ENCODE measurements at regions not wholly inside any gene's neighbourhood (a gene's known extent, or its start where the extent isn't known, plus 50 kb on each side); places are given as distances from the start of the nearest gene placed in this dataset.

DNA sequence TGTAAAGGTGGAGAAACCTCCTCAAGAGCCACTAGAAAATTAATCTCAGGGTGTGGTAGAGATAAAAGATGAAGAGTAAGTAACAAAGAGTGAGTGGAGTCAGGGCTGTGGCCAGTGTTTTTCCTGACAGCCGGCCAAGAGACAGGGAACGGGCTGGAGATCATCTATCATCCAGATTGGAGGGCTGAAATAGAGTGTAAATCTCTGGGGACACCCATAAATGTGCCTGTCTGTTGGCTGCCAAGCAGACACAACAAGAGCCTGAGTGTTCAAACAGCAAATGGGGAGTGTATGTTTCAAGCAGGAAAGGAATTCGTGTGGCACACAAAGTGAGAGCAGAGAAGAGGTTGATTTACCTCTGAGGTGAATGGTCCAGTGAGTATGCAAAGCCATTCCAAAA is 326.4 kb upstream of the KHDRBS2 start:
- Histone ChIP-seq H3K27me3 (no peaks in the 10 kb centered on the region), H3K4me1 (no peaks in the 10 kb centered on the region), H3K36me3 (no peaks in the 10 kb centered on the region), H3K9me3 (no peaks in the 10 kb centered on the region), H3K4me3 (no peak overlapping the region), H3K9ac (ENCODE audit: low read depth in 2 of 2, low read length in 2 of 2) (no peak overlapping the region), H3K27ac (no peak overlapping the region)
- no peak for DNase-seq
- intact Hi-C loops (cut with DNase I) = no loop called here
- TF ChIP-seq, protein P1, sequence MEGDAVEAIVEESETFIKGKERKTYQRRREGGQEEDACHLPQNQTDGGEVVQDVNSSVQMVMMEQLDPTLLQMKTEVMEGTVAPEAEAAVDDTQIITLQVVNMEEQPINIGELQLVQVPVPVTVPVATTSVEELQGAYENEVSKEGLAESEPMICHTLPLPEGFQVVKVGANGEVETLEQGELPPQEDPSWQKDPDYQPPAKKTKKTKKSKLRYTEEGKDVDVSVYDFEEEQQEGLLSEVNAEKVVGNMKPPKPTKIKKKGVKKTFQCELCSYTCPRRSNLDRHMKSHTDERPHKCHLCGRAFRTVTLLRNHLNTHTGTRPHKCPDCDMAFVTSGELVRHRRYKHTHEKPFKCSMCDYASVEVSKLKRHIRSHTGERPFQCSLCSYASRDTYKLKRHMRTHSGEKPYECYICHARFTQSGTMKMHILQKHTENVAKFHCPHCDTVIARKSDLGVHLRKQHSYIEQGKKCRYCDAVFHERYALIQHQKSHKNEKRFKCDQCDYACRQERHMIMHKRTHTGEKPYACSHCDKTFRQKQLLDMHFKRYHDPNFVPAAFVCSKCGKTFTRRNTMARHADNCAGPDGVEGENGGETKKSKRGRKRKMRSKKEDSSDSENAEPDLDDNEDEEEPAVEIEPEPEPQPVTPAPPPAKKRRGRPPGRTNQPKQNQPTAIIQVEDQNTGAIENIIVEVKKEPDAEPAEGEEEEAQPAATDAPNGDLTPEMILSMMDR (IDR thresholded peaks at IDR 0.05) = no peak

DNA sequence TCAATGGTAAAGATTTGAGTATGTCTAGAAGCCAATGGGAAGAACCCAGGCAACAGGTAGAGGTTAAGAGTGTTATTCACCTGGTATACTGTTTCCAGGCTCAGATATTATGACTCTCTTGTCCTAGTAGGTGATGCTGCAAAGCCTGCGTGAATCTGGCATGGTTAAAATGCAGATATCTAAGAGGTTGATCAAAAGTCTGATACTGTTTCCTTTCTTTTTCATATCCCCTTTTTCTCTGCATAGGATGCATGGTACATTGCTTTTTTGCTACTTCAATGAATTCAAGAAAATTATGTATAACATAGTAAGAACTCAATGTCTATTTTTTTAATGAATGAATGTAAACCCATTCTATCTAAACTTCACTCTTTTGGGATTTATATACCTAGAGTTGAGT is 284.3 kb upstream of the KHDRBS2 start:
- no peak overlapping the region for H3K27ac ChIP-seq
- no peak overlapping the region for H3K9ac ChIP-seq (ENCODE audit: low read depth in 2 of 2, low read length in 2 of 2)
- TF ChIP-seq, protein P1 (IDR thresholded peaks at IDR 0.05) = no peak
- intact Hi-C loops (cut with DNase I) = no loop called here
- no peaks in the 10 kb centered on the region for H3K36me3 ChIP-seq
- no peaks in the 10 kb centered on the region for H3K9me3 ChIP-seq
- no peaks in the 10 kb centered on the region for H3K4me1 ChIP-seq
- no peaks in the 10 kb centered on the region for H3K27me3 ChIP-seq
- DNase-seq = no peak
- no peak overlapping the region for H3K4me3 ChIP-seq

DNA sequence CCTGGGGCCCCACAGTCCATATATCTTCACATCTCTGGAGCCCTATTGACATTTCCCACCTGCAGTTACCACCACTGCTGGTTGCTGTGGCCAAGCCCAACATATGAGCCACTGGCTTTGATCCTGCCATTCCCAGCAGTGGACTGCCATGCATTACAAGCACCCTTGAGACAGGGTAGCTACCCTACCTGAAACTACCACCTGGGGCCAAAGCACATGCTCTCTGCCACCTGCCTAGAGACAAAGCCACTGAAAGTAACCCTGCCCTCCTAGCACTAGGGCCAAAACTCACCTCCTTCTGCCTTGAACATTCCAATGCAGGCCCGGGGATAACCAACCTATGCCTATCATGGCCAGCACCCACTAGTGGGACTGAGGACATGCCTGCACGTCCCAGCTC is 255.5 kb upstream of the KHDRBS2 start:
- H3K9me3 ChIP-seq = no peaks in the 10 kb centered on the region
- H3K4me3 ChIP-seq = no peak overlapping the region
- H3K27me3 ChIP-seq = no peaks in the 10 kb centered on the region
- H3K9ac ChIP-seq (ENCODE audit: low read depth in 2 of 2, low read length in 2 of 2) = no peak overlapping the region
- no peak overlapping the region for H3K27ac ChIP-seq
- intact Hi-C loops (cut with DNase I) = no loop called here
- TF ChIP-seq, protein P1 (IDR thresholded peaks at IDR 0.05) = no peak
- H3K36me3 ChIP-seq = no peaks in the 10 kb centered on the region
- DNase-seq = no peak
- no peaks in the 10 kb centered on the region for H3K4me1 ChIP-seq

DNA sequence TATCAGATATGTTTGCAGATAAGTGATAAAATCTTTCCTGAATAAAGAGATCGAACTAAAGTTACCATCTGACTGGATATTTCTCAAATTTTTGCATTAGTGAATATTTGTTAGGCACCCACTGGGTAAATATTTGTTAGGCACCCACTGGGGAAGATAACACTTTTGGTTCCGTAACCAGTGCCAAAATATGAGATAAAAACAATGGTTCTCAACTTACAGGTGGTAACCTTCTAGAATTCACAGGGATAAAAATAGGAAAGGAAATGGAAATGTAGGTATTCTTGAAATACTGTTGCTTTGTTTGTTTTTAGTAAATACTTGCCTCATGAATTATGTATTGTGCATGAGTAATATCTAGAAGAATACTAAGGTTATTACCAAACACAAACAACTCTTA is 245.0 kb upstream of the KHDRBS2 start:
- no peaks in the 10 kb centered on the region for H3K27me3 ChIP-seq
- H3K27ac ChIP-seq = no peak overlapping the region
- H3K4me3 ChIP-seq = no peak overlapping the region
- H3K36me3 ChIP-seq = no peaks in the 10 kb centered on the region
- no peak for DNase-seq
- H3K9ac ChIP-seq (ENCODE audit: low read depth in 2 of 2, low read length in 2 of 2) = no peak overlapping the region
- no peaks in the 10 kb centered on the region for H3K4me1 ChIP-seq
- TF ChIP-seq, protein P1 (IDR thresholded peaks at IDR 0.05) = no peak
- intact Hi-C loops (cut with DNase I) = no loop called here
- no peaks in the 10 kb centered on the region for H3K9me3 ChIP-seq

DNA sequence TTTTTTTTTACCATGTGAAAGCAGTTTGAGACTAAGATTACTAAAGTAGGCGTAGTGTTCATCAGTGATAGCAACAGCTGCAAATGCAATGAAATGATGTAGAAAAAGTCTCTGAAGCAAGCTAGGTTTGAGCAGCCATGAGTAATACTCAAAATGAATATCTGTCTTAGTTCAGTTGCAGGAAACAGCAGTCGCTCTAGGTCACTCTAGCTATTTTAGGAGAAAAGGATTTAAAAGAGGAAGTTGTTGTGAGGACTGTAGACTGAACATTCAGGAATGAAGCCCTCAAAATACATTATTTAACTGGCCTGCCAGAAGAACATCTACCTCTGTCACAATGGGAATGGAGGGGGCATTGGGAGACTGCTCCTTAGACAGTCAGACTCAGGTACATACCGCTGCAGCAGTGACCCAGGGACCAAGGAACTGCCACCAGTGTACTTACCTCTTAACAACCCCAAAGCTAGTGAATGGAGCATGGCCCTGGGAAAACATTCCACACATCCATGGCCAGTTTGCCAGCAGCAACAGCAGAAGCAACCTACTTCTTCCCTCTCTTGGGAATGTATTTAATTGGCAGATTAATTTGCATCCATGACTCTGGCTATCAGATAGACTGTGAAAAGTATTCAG is 243.0 kb upstream of the KHDRBS2 start:
- Histone ChIP-seq H3K27ac (no peak overlapping the region), H3K36me3 (no peaks in the 10 kb centered on the region), H3K9ac (ENCODE audit: low read depth in 2 of 2, low read length in 2 of 2) (no peak overlapping the region), H3K27me3 (no peaks in the 10 kb centered on the region), H3K4me3 (no peak overlapping the region), H3K9me3 (no peaks in the 10 kb centered on the region), H3K4me1 (no peaks in the 10 kb centered on the region)
- TF ChIP-seq, protein P1 (IDR thresholded peaks at IDR 0.05) = no peak
- intact Hi-C loops (cut with DNase I) = no loop called here
- DNase-seq = no peak

All from colonic mucosa (tissue), 4 donors.